IMR-90 (cell line): ENCODE measurements at regions not wholly inside any gene's neighbourhood (a gene's known extent, or its start where the extent isn't known, plus 50 kb on each side); places are given as distances from the start of the nearest gene placed in this dataset.

ENCODE experiments used
- ATAC-seq: fragments of 200-7000 bp; cut with Tn5 transposase; 2 replicates; pipeline ENCODE4 v1.9.1; 2020; ENCODE audit warnings: low read depth, mild to moderate bottlenecking, moderate library complexity
- BruUV-seq: library from RNA; stranded (reverse); fragments of 400-500 nt; replicated peaks from 2 replicates; lab custom pipeline; 2021; lab: Mats Ljungman, UMichigan
- CTCF ChIA-PET: fragments of 300-600 bp; formaldehyde crosslinking; extraction: SDS; loops from one replicate; lab custom pipeline; 2021; ENCODE audit warnings: antibody characterized with exemption; lab: Yijun Ruan, JAX
- POLR2A ChIA-PET: fragments of 300-600 bp; sonication (Branson Sonifier 250); formaldehyde crosslinking; loops from one replicate; lab custom pipeline; 2022; ENCODE audit warnings: antibody characterized with exemption; ENCODE audit not compliant: unreplicated experiment; lab: Charles Lee
- DNase-seq: peaks from one replicate; pipeline ENCODE4 v3.0.0; 2013
- H2AFZ ChIP-seq: replicated peaks from 2 replicates; pipeline ENCODE3; 2013; ENCODE audit warnings: low read length, mild to moderate bottlenecking; ENCODE audit not compliant: poor library complexity
- H2AK5ac ChIP-seq: 2 replicates; pipeline ENCODE4 v1.6.1; 2013; ENCODE audit warnings: low read depth, low read length, inconsistent platforms
- H2AK9ac ChIP-seq: replicated peaks from 2 replicates; pipeline ENCODE3; 2013; ENCODE audit warnings: mild to moderate bottlenecking, low read depth, low read length, moderate library complexity; ENCODE audit not compliant: poor library complexity
- H2BK120ac ChIP-seq: 2 replicates; pipeline ENCODE4 v1.6.1; 2013; ENCODE audit warnings: low read depth, low read length, inconsistent platforms
- H2BK15ac ChIP-seq: 3 replicates; pipeline ENCODE4 v1.6.1; 2013; ENCODE audit warnings: low read depth, low read length, inconsistent platforms
- H2BK20ac ChIP-seq: 2 replicates; pipeline ENCODE4 v1.6.1; 2013; ENCODE audit warnings: low read depth, mild to moderate bottlenecking, inconsistent platforms, low read length, moderate library complexity
- H2BK5ac ChIP-seq: 2 replicates; pipeline ENCODE4 v1.6.1; 2013; ENCODE audit warnings: mild to moderate bottlenecking, low read depth, low read length, inconsistent platforms; ENCODE audit not compliant: poor library complexity, severe bottlenecking
- H3K14ac ChIP-seq: replicated peaks from 2 replicates; pipeline ENCODE4 v1.6.1; 2013; ENCODE audit warnings: low read depth, low read length, inconsistent platforms
- H3K18ac ChIP-seq: 2 replicates; pipeline ENCODE4 v1.6.1; 2013; ENCODE audit warnings: low read depth, low read length, control low read depth
- H3K23ac ChIP-seq: 2 replicates; pipeline ENCODE4 v1.6.1; 2013; ENCODE audit warnings: low read depth, low read length, inconsistent platforms
- H3K27ac ChIP-seq: 2 replicates; pipeline ENCODE4 v1.5.1; 2013; ENCODE audit warnings: mild to moderate bottlenecking, control low read depth, low read length; ENCODE audit not compliant: insufficient read depth
- H3K27me3 ChIP-seq: 2 replicates; pipeline ENCODE4 v1.6.1; 2013; ENCODE audit warnings: low read length; ENCODE audit not compliant: control insufficient read depth, insufficient read depth
- H3K36me3 ChIP-seq: 2 replicates; pipeline ENCODE4 v1.6.1; 2013; ENCODE audit warnings: low read length, mixed read lengths; ENCODE audit not compliant: control insufficient read depth, insufficient read depth
- H3K4ac ChIP-seq: 2 replicates; pipeline ENCODE4 v1.6.1; 2013; ENCODE audit warnings: low read depth, low read length, inconsistent platforms
- H3K4me1 ChIP-seq: 2 replicates; pipeline ENCODE4 v1.6.1; 2013; ENCODE audit warnings: low read length, mixed read lengths; ENCODE audit not compliant: control insufficient read depth, insufficient read depth
- H3K4me2 ChIP-seq: 2 replicates; pipeline ENCODE4 v1.6.1; 2013; ENCODE audit warnings: low read depth, mild to moderate bottlenecking, control low read depth, low read length, moderate library complexity
- H3K4me3 ChIP-seq: 2 replicates; pipeline ENCODE4 v1.5.1; 2013; ENCODE audit warnings: low read depth, mild to moderate bottlenecking, control low read depth, low read length, moderate library complexity; ENCODE audit not compliant: insufficient read depth
- H3K56ac ChIP-seq: 2 replicates; pipeline ENCODE4 v1.6.1; 2013; ENCODE audit warnings: low read length, inconsistent platforms; ENCODE audit not compliant: insufficient read depth; ENCODE audit errors: extremely low read depth
- H3K79me1 ChIP-seq, 2 experiments: 2 replicates each; pipeline ENCODE4 v1.6.1; 2013; ENCODE audit warnings: low read length in 2 of 2, inconsistent platforms in 1 of 2, low read depth in 1 of 2
- H3K9ac ChIP-seq: 2 replicates; pipeline ENCODE4 v1.6.1; 2013; ENCODE audit warnings: low read depth, low read length, control low read depth
- H3K9me1 ChIP-seq: 2 replicates; pipeline ENCODE4 v1.6.1; 2013; ENCODE audit warnings: low read length, inconsistent platforms; ENCODE audit not compliant: insufficient read depth
- H3K9me3 ChIP-seq: 2 replicates; pipeline ENCODE4 v1.6.1; 2013; ENCODE audit warnings: low read length; ENCODE audit not compliant: control insufficient read depth, insufficient read depth
- H4K20me1 ChIP-seq: 2 replicates; pipeline ENCODE4 v1.6.1; 2013; ENCODE audit warnings: low read length, inconsistent platforms; ENCODE audit not compliant: insufficient read depth
- H4K5ac ChIP-seq: 2 replicates; pipeline ENCODE4 v1.6.1; 2013; ENCODE audit warnings: mild to moderate bottlenecking, low read depth, low read length, control low read depth
- H4K8ac ChIP-seq, 2 experiments: 2 replicates each; pipeline ENCODE4 v1.6.1; 2013; ENCODE audit warnings: low read depth in 2 of 2, low read length in 2 of 2, control low read depth in 1 of 2, inconsistent platforms in 1 of 2
- H4K91ac ChIP-seq: 2 replicates; pipeline ENCODE4 v1.6.1; 2013; ENCODE audit warnings: low read depth, low read length, inconsistent platforms; ENCODE audit not compliant: insufficient read depth
- BHLHE40 ChIP-seq: fragments of 150-350 bp; IDR thresholded peaks from 2 replicates; pipeline ENCODE4 v1.6.1; 2016; ENCODE audit warnings: mild to moderate bottlenecking, low read depth, low read length
- CEBPB ChIP-seq: IDR thresholded peaks from 2 replicates; pipeline ENCODE4 v1.6.1; 2012; ENCODE audit warnings: low read depth, low read length, improper control_type of control experiment
- CTCF ChIP-seq: conservative IDR thresholded peaks from 2 replicates; pipeline ENCODE4 v1.5.1; 2012; ENCODE audit warnings: mild to moderate bottlenecking, low read depth, low read length, improper control_type of control experiment
- ELK1 ChIP-seq: fragments of 150-350 bp; IDR thresholded peaks from 2 replicates; pipeline ENCODE4 v1.6.1; 2016; ENCODE audit warnings: low read depth, mild to moderate bottlenecking, low read length, moderate library complexity, borderline replicate concordance
- FOS ChIP-seq: fragments of 150-350 bp; IDR thresholded peaks from 2 replicates; pipeline ENCODE4 v1.6.1; 2016; ENCODE audit warnings: low read depth, low read length
- MAFK ChIP-seq: IDR thresholded peaks from 2 replicates; pipeline ENCODE4 v1.6.1; 2012; ENCODE audit warnings: low read depth, low read length, improper control_type of control experiment
- MAZ ChIP-seq: IDR thresholded peaks from 2 replicates; pipeline ENCODE4 v1.6.1; 2012; ENCODE audit warnings: low read depth, mild to moderate bottlenecking, low read length, improper control_type of control experiment, moderate library complexity, borderline replicate concordance
- MXI1 ChIP-seq: IDR thresholded peaks from 2 replicates; pipeline ENCODE4 v1.6.1; 2012; ENCODE audit warnings: low read depth, mild to moderate bottlenecking, low read length, moderate library complexity, borderline replicate concordance
- NFE2L2 ChIP-seq: fragments of 150-350 bp; IDR thresholded peaks from 2 replicates; pipeline ENCODE4 v1.6.1; 2016; ENCODE audit warnings: low read depth, mild to moderate bottlenecking, low read length
- POLR2A ChIP-seq: IDR thresholded peaks from 2 replicates; pipeline ENCODE4 v1.6.1; 2012; ENCODE audit warnings: mild to moderate bottlenecking, low read depth, low read length
- RAD21 ChIP-seq: IDR thresholded peaks from 2 replicates; pipeline ENCODE4 v1.6.1; 2012; ENCODE audit warnings: low read length, improper control_type of control experiment
- RCOR1 ChIP-seq: IDR thresholded peaks from 2 replicates; pipeline ENCODE4 v1.6.1; 2012; ENCODE audit warnings: mild to moderate bottlenecking, low read length, improper control_type of control experiment; ENCODE audit not compliant: insufficient replicate concordance
- RFX5 ChIP-seq: IDR thresholded peaks from 2 replicates; pipeline ENCODE4 v1.8.0; 2012; ENCODE audit warnings: low read depth, mild to moderate bottlenecking, low read length, moderate library complexity
- SMC3 ChIP-seq: fragments of 150-350 bp; IDR thresholded peaks from 2 replicates; pipeline ENCODE4 v1.6.1; 2016; ENCODE audit warnings: low read depth, mild to moderate bottlenecking, antibody characterized with exemption, low read length, moderate library complexity
- USF2 ChIP-seq: fragments of 150-350 bp; IDR thresholded peaks from 2 replicates; pipeline ENCODE4 v1.6.1; 2017; ENCODE audit warnings: mild to moderate bottlenecking, antibody characterized with exemption, low read length, low read depth
- WGBS, 2 experiments: methylation state at CpG; one replicate each; pipeline versions ENCODE4 v1.1.5 to v1.1.7; 2013; ENCODE audit warnings: missing lambda C conversion rate in 2 of 2; ENCODE audit not compliant: insufficient read length in 1 of 2; ENCODE audit errors: extremely low coverage in 2 of 2; 5-methylcytosine and 5-hydroxymethylcytosine counted together
- dilution Hi-C: fragments of 300-500 bp; cut with HindIII; formaldehyde crosslinking; loops from one replicate; pipeline ENCODE4 v1.14.3; 2018; ENCODE audit warnings: low sequenced_read_pairs; ENCODE audit not compliant: unreplicated experiment
- in situ Hi-C: fragments of 300-500 bp; cut with MboI; formaldehyde crosslinking; loops from 3 replicates; pipeline ENCODE4 v1.14.3; 2019; ENCODE audit warnings: low sequenced_read_pairs, inconsistent platforms, mixed read lengths
- intact Hi-C: fragments of 100-400 bp; cut with micrococcal nuclease; formaldehyde crosslinking; loops from 2 replicates; pipeline ENCODE4 v1.10.0; 2022

- H2BK5ac ChIP-seq = no peak overlapping the region
- no peak overlapping the region for H4K5ac ChIP-seq
- no peak overlapping the region for H3K14ac ChIP-seq
- H3K4me1 ChIP-seq = no peaks in the 10 kb centered on the region
- H3K36me3 ChIP-seq = no peaks in the 10 kb centered on the region
- no peaks in the 10 kb centered on the region for H3K9me1 ChIP-seq
- H3K23ac ChIP-seq = no peak overlapping the region
- no peak overlapping the region for H3K56ac ChIP-seq
- no peaks in the 10 kb centered on the region for H3K79me1 ChIP-seq
- H3K9ac ChIP-seq = no peak overlapping the region
- H3K18ac ChIP-seq = no peak overlapping the region
- H2BK15ac ChIP-seq = no peak overlapping the region
- H3K4ac ChIP-seq = no peak overlapping the region
- H2BK120ac ChIP-seq = no peak overlapping the region
- H3K4me3 ChIP-seq = no peak overlapping the region
- H4K91ac ChIP-seq = no peak overlapping the region
- WGBS, 2 experiments = 90% methylated on average over 5 of the region's 15 CpGs; no CpG with 5 or more reads in 1 of the 2 experiments
- H4K20me1 ChIP-seq = no peaks in the 10 kb centered on the region
- H3K27ac ChIP-seq = no peak overlapping the region
- H2AK9ac ChIP-seq = no peak overlapping the region
- intact Hi-C loops (loop anchor here (10.0 kb wide), 1 partner anchor 676 kb away; no protein-coding TSS in a partner anchor), dilution Hi-C loops (no loop called here), in situ Hi-C loops (loop anchor here (5.0 to 10.0 kb wide), 2 partner anchors 1259 to 1326 kb away; no protein-coding TSS in a partner anchor)
- TF ChIP-seq NFE2L2 = no peak
- TF ChIP-seq CTCF = no peak
- no peak for TF ChIP-seq FOS
- TF ChIP-seq MXI1 = no peak
- no peak for TF ChIP-seq RCOR1
- no peak for TF ChIP-seq RAD21
- TF ChIP-seq MAFK = no peak
- TF ChIP-seq ELK1 = no peak
- TF ChIP-seq BHLHE40 = no peak
- no peak for TF ChIP-seq CEBPB
- TF ChIP-seq USF2 = no peak
- TF ChIP-seq SMC3 = no peak
- TF ChIP-seq MAZ = no peak
- TF ChIP-seq RFX5 = no peak
- no peak for TF ChIP-seq POLR2A
- H2AFZ ChIP-seq = no peak overlapping the region
- ChIA-PET CTCF (no interaction called here), POLR2A (no interaction called here)
- H2BK20ac ChIP-seq = no peak overlapping the region
- no peak overlapping the region for H3K4me2 ChIP-seq
- DNase-seq = no peak
- no peaks in the 10 kb centered on the region for H3K9me3 ChIP-seq
- H2AK5ac ChIP-seq = no peak overlapping the region
- no peak for ATAC-seq
- H4K8ac ChIP-seq = no peak overlapping the region
- H3K27me3 ChIP-seq = peaks cover 15% of the 10 kb centered on the region
- BruUV-seq = no TSS peak
Observed at GRCh38 chr2:7428454-7429204, 511.4 kb downstream of the RNF144A start.
